HG03108 (cell line): ENCODE measurements at regions not wholly inside any gene's neighbourhood (a gene's known extent, or its start where the extent isn't known, plus 50 kb on each side); places are given as distances from the start of the nearest gene placed in this dataset.
"Not testable (repeated sequence)": the region's sequence is repeated elsewhere in the genome, so short reads cannot be mapped to it uniquely, and the experiment has no call there.

Experiments used
- ATAC-seq: cut with Tn5 transposase; IDR thresholded peaks from one replicate; pipeline ENCODE4 v1.9.1; 2021; ENCODE audit warnings: moderate library complexity; ENCODE audit not compliant: unreplicated experiment

- ATAC-seq, result not testable (repeated sequence)
Observed at GRCh38 chr10:6830981-6831380, 250.9 kb upstream of the PRKCQ start.

- not testable (repeated sequence) for ATAC-seq
Observed at GRCh38 chr10:6824793-6825192, 244.7 kb upstream of the PRKCQ start.

DNA sequence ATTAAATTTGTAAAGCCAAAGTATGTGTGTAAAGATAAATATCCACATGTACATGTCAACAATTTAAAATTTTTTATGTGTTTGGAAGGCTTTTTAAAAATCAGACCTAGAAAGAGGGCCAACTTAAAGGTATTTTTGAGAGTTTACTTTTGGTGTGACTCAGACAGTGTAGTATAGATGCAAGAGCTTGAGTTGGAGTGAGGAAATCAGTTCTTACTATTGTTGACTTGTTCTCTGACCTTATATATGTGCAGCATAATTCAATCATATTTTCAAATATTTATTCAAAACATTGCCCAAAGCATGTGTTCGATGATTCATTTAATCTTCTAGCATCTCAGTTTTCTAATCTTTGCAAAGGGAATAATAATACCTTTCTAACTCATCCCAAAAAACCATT is 243.7 kb upstream of the PRKCQ start:
- no peak for ATAC-seq

DNA sequence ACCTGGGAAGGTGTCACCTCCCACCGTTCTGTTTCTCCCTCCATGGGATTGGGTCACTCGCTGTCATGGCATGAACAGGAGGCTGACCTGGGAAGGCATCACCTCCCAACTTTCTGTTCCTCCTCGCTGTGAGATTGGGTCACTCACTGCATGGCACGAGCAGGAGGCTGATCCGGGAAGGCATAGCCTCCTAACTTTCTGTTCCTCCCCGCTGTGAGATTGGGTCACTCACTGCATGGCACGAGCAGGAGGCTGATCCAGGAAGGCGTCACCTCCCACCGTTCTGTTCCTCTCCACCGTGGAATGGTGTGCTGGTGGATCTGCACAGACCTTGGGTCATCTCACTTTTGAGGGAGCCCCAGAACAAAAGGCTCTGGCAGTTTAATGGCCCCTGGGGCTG is 239.2 kb upstream of the PRKCQ start:
- ATAC-seq, result no peak

- no peak for ATAC-seq
Observed at GRCh38 chr10:6817770-6818169, 237.7 kb upstream of the PRKCQ start.

GRCh38 chr10:6815346-6815745 is 235.3 kb upstream of the PRKCQ start:
- no peak for ATAC-seq

DNA sequence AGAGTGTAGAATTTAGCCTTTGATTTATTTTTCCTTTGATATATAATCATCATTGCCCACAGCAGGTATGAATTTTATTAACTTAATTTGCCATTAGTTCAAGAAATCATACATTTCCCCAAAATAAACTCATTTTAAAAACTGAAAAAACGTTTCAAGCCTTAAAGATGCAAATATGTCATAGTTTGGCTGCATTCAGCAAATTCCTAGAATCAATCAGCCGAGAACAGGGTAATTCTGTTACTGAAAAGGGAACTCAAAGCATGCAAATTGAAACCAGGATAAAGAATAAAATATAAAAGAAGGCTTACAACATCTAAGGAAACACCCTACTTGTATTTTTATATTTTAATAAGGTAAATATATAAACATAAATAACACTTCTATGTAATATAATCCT is 233.8 kb upstream of the PRKCQ start:
- ATAC-seq, result no peak

DNA sequence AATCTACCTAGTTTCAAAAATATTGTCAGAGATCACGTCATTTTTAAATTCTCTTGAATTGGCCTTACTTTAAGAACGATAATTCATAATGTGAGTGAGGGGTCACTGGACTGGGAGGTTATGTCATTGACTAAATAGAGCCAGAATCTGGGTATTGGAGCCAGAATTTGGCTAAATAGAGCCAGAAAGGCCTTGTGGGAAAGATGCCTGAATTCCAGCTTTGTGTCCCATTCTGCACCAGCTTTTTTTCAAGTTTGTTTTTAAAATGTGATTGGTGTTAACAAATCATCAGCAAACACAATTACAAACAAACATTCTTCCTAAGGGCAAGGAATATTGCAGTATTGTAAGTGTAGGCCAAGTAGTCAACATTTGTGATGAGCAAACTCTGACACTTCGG is 233.2 kb upstream of the PRKCQ start:
- ATAC-seq, result no peak

DNA sequence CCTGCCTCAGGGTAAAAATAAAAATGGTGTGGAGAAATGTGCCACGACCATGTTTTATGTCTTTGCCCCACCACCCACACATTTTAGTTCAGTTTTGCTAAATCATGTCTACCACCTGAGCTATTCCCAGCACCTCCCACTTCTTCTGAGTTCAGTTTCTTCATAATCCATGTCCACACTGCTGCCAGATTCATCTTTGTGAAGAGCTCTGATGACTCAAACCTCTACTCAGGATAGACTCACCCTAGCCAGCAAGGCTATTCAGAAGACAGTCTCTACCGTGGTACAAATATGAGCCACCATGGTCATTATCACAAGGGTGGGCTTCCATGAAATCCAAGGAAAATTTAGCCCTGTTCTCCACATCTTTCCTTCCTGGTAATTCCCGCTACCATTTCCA is 231.1 kb upstream of the PRKCQ start:
- ATAC-seq, result no peak

DNA sequence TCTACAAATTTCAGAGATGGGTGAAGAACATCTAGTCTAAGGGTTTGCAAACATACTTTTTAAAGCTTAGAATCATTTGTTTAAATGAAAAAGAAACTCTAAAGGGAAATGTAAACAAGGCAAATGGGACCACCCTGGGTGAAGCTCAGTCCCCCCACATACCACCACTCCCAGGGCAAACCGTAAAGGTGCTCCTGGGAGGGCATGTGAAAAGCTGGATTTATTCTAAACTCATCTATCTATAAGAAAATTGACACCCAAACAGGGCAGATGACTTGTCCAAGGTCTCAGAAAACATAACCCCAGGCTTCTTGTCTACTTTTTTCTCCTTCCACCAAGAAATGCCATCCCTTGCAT is 223.3 kb upstream of the PRKCQ start:
- ATAC-seq, result no peak

DNA sequence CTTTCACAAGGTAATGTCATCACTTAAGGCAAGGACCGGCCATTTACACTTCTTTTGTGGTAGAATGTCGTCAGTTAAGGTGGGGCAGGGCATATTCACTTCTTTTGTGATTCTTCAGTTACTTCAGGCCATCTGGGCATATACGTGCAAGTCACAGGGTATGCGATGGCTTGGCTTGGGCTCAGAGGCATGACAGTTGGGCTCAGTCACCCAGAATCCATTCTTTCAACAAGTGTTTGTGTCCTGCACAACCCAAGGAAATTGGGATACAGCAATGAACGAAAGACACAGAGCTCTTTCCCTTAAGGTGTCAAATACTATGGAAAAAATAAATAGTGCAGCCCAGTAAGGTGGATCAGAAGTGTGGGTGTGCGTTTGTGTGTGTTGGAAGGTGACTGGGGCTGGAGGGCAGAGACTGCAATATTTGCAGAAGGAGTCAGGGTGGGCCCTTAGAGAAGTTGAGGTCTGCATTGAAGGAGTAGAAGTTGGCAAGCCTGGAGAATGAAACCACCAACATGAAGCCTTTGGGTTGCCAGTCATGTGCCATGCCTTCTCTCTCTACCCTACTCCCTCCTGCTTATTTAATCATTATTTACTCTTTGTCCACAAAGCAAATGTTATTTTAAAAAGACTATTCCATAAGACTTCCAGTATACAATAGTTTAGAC is 222.8 kb upstream of the PRKCQ start:
- ATAC-seq, result no peak

DNA sequence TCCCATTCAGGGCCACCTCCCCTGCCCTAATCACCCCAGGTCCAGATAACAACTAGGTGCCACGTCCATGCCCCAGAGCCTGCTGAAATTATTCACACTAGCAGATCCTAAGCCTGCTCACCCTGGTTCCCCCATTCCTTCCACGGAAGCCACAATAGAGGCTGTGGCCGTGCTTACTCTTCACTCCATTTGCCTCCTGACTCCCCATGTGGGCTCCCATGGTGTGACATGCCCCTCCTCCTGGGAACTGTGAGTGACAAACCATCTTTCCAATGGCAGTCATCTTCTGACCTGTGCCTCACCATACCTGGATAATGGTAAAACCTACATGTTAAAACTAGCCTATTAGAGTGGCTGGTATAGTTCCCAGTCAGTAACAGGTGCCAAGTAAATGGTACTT is 216.2 kb upstream of the PRKCQ start:
- ATAC-seq, result no peak

DNA sequence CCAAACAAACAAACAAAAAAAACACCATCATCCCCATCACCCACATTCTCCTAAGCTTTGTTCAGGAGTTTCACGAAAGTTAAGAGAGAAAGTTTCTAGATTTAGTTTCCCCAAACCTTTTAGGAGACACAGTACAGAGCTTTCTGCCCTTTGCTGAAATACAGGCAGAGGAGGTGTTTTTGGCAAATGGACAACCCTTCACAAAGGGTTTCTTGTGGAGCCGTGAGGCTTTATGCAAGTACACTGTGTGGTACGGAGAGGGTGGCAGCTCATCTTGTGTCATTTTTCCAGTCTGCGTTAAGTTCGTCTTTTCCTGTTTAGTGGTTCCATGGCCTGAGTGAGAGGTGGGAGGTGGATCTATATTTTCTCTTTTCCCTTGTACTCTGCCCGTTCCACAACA is 215.5 kb upstream of the PRKCQ start:
- no peak for ATAC-seq

- ATAC-seq, result not testable (repeated sequence)
Observed at GRCh38 chr10:6794841-6795240, 214.8 kb upstream of the PRKCQ start.

DNA sequence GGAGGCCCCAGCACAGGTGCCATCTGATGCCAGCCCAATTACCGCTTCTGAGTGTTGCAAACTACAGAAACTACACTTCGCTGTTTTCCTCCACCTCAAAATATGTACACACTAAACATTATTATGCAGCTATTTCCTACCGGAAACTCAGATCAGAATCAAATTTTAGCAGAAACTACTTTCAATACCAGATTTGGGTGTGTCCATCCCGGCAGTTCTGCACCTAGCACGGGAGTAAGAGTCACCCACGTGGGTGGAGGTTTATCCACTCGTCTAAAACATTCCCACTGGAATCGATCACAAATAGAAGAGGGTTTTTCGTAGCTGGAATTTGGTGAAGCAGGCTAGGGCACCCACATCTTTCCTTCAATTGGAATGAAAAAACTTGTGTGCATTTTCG is 214.4 kb upstream of the PRKCQ start:
- ATAC-seq, result no peak

- ATAC-seq, result no peak
Observed at GRCh38 chr10:6788731-6789130, 208.7 kb upstream of the PRKCQ start.

- no peak for ATAC-seq
Observed at GRCh38 chr10:6788231-6788630, 208.2 kb upstream of the PRKCQ start.

GRCh38 chr10:6787718-6788117 is 207.6 kb upstream of the PRKCQ start:
- no peak for ATAC-seq

DNA sequence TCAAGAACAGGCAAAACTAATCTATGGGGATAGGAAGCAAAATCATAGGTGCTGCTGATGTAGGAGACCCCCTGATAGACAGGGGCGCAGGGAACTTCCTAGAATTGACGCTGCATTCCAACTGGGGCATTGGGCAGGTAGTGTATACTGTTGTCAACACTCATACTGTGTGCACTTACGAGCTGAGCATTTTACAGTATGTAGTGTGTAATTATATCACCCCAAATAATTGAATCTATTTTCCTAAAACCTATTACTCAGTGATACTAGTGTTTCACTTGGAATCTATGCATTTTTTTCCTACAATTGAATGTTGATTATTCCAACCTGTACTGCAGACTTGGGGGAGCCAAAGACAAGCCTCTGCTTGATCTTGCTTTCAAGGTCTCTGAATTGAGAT is 207.0 kb upstream of the PRKCQ start:
- ATAC-seq, result no peak

DNA sequence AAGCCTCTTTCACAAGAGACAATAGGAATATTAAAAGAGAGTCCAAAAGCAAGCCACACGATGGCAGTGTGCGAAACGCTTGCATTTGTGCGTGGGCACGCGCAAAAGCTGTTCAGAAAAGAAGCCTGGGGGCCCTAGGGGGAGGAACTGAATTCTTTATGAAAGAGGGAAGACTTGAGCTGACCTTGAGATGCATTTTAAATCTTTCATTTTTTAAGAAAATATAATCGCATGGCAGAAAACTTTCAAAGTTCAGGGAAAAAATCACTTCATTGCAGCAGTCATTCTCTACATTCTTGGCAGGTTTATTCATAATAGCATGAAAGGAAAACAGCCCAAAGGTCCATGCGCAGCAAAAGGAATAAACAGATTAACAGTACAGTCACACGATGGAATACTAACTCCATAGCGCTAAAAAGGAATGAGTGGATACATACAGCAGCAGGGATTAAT is 206.5 kb upstream of the PRKCQ start:
- no peak for ATAC-seq

GRCh38 chr10:6784429-6784828 is 204.4 kb upstream of the PRKCQ start:
- ATAC-seq, result not testable (repeated sequence)

DNA sequence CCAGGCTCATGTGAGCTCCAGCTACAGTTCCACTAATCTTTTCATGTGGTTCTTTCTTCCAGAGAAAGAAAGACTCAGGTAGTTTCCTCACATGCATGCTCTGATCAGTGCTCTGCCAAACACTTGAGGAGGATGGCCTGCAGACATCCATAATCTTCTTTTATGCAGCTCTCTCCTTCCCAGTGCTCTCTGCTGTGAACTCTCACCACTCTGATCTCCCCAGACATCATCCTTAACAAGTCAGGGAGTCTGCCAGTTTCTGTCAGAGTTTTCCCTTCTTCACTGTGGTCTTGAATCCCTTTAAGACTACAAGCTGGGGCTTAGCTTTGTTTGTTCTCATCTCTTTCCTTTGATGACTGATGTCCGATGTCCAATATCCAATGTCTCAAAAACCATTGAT is 203.4 kb upstream of the PRKCQ start:
- no peak for ATAC-seq

GRCh38 chr10:6782378-6782777 is 202.3 kb upstream of the PRKCQ start:
- no peak for ATAC-seq
